ENCODE measurements at regions not wholly inside any gene's neighbourhood (a gene's known extent, or its start where the extent isn't known, plus 50 kb on each side); places are given as distances from the start of the nearest gene placed in this dataset.
A peak's percentile ranks its signal among the peaks of the same experiment; 100 is the strongest.
"Not testable (repeated sequence)": the region's sequence is repeated elsewhere in the genome, so short reads cannot be mapped to it uniquely, and the experiment has no call there.

DNA sequence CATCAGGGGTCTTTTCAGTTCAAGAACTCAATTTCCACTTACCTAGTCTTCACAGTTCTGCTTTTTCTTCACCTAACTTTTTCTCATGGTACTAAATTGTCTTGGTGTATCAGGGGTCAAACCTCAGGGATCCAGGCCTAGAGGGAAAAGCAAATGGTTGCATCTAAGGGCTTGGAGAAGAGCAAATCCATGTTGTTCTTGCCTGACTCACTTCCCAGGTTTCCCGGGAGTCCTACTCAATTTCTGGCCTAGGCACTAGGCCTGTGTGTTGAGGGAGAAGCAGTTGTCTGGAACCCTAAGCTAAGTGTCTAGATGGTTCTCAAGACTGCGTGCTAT, 191.9 kb upstream of the STK26 start:
- no peak for DNase-seq

DNA sequence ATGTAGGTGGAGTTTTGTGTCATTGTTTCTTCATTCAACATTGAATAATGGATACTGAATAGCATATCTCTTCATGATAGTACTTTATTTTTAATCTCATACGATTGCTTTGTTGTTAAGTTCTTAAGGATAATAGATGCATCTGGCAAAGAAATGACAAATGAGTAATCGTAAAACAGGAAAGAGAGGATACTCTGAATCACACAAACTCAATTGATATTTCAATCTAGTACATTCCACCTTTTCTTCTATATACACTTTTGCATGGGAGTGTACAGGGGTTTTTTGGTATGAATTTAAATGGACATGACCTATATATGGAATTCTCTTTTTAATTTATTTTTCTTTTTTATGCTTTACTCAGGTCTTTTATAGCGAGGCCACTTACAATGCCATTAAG, 186.9 kb upstream of the STK26 start:
- no peak for DNase-seq

DNA sequence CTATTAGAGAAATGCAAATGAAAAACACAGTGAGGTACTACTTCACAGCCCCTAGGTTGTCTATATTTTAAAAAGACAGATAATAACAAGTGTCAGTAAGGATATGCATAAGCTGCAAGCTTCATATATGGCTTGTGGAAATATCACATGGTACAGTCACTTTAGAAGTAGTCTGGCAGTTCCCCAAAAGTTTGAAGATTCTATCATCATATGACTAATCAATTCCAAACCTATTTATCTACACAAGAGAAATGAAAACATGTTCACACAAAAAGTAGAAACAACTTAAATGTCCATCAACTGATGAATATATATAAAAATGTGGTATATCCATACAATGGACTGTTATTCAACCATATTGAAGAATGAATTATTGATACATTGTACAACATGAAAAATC, 185.8 kb upstream of the STK26 start:
- no peak for DNase-seq

DNA sequence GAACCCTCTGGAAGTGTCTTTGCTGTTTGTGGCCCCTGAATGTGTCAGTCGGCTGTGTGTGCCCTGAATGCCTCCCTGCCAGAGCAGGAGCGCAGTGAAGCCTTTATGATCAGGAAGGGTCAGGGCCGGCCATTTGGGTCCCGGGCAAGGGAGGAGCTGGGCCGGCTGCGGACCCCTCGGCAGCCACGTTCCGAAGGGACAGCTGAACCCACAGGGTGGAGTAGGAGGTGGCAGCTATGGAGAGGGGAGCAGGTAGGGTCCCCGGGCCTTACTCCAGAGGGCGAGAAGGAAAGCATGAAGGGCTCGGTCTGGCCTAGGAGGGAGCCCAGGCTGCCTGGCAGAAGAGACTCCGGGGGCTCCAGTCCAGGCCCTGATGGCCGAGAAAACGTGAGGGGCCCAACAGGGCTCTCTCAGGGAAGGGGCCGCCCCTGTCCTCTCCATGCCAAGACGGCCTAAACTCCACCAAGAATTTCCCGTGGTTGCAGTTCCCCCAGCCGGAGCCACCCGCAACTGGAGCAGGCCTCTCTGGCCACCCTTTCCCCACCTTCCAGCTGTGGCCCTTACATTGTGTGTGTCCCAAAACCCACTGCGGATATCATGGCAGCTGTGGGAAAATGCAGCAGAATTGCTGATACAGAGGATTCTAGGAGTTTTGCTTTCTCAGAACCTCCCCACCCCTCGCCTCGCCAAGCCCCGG, 182.2 kb upstream of the STK26 start:
- DNase-seq = no peak

DNA sequence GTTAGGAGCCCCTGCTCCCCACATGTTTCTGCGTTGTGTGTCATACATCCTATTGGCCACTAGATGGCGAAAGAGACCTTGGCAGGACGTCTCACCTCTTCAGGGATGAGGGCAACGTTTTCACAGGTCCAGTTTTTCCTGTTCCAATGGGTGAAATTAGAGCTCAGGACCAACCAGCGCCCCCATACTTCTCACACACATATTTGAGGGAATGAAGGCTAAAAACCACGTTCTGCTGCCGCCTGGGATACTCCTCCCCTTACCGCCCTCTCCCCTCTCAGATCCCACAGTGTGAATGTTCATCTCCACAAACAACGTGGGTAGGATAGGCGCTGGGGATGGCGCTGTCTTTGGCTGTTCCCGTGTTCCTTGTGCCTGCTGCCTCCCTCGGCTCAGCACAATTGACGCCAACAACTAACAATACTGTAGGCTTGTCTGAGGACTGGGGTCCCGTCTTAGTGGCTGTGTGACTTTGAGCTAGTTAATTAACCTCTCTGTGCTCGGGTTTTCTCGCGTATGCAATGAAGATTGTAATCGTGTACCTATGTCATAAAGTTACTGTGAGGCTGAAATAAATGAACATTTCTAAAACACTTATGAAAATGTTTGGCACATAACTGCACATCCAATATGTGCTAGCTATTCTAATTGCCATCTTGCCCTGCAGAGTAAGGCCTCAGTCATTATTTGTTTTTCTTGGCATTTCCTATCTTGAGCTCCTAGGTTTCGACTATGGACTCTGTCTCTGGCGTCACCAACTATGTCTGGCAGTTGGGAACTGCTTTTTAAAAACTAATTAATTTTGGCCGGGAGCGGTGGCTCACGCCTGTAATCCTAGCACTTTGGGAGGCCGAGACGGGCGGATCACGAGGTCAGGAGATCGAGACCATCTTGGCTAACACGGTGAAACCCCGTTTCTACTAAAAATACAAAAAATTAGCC, 181.3 kb upstream of the STK26 start:
- peak; percentile 40 for DNase-seq

DNA sequence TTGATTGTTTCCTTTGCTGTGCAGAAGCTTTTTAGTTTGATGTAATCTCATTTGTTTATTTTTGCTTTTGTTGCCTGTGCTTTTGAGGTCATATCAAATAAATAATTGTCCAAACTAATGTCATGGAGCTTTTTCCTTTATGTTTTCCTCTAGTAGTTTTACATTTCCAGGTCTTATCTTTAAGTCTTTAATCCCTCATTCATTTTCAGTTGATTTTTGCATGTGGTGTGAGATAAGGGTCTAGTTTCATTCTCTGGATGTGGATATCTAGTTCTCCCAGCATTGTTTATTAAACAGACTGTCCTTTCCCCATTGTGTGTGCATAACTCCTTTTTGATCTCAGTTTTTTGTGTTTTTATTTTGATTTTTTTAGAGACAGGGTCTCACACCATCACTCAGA, 179.1 kb upstream of the STK26 start:
- no peak for DNase-seq

DNA sequence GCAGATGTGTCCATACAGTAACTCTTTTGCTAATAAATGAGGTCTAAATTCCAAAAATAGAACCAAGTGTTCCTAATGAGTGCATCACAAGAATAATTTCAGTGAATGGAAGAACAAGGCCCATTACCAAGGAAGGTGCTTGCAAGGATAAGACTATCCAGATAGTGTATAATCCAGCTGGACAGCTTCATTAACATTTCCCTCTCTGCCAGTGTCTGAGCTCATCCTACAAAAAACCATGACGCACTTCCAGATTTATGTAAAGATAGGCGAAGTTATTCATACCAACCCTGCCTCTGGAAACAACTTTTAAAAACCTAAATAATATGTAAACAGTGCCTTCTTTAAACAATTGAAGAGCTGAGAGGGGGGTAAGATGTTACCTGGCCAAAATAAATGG, 177.9 kb upstream of the STK26 start:
- no peak for DNase-seq

DNA sequence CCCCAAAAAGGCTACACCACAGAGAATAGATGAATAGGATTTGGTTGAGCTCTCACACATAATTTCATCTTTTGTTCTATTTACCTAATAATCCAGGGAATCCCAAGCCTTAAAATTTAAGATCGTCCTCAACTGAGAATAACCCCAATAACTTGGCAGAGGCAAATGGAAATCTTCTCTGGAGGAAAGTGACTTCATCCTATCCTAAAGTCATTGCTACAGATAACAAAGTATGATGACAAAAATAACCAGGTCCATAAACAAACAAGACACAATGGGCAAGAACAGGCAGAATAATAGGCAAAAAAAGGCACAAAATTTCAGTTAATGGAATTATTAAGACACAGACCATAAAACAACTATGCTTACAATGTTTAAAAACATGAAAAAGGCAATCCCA, 177.3 kb upstream of the STK26 start:
- no peak for DNase-seq

DNA sequence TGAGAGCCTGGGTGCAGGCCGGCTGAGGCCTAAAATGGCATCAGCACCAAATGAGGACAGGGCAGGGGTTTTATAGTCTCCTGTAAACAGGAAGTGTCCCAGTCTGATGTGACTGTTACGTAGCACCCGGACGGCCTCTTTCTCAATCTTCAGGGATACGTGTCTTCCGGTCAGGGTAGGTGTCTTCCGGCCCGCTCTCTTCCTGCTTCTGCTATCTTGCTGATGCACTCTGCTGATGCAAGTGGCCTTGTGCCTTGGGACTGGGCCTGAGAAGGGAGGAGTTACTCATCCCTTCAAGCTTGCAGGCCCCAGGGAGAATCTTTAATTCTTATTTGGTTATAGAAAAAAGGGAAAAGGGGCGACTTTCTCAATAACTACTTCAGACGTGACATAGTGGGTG, 172.1 kb upstream of the STK26 start:
- DNase-seq = not testable (repeated sequence)

DNA sequence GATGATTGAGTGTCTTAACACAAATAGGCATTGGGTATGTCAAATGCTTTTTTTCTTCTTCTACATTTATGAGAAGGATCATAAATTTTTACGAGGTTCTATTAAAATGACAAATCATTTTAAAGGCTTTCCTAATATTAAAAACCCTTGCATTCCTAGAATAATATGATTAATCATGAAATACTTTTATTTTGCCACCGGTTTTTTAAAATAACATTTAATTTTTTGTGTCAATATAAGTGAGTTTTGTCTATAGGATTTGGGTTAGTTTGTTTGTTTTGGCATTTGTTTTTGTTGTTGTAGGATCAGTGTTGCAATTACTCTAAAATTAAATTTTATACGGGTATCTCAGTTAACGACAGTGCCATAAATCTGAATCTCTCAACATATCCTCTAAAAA, 169.7 kb upstream of the STK26 start:
- no peak for DNase-seq

DNA sequence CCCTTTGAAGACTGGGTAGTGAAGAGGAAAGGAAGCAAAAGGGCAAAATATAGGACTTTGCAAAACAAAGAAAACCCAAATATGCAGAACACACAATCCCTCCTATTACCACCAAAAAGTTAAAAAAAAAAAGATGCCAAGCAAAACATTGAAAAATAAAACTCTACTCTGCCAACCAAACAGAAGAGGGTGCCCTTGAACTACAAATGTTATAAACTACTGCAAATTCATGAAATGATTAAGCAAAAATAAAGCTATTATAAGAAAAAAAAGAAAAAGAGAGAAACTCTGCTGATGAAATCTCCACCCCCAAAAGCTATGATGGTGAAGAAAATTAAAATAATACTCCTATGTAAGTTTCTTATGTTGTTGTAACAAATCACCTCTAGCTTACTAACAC, 168.5 kb upstream of the STK26 start:
- no peak for DNase-seq

DNA sequence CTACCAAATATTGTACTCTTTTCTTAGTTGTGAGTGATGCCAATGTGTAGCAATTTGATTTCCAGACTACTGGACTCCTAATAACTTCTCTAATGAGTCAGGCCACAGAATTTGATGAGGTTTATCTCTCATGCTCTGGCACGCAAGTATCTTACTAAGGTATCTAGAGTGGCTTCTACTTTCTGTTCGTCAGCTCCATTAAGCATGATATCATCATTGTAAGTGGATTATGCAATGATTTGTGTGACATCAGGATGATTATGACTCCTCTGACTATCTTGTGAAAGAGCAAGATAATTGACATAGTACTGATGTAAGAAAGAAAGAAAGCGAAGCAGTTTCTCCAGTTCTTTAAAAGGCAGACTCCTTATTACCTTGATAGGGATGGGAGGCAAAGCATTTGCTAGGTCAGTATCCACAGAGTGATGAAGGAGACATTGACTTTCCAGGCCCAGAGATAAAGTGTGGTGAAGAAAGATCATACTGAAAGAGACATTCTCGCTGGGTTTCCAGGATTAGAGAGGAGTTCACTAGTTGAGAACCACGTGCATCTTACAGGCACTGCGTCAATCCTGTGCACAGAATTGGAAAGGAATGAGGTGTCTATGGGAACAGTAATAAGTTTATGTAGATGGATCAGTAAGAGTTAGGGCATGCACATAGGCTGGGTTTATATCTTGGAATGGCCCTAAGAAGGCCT, 161.9 kb upstream of the STK26 start:
- no peak for DNase-seq

DNA sequence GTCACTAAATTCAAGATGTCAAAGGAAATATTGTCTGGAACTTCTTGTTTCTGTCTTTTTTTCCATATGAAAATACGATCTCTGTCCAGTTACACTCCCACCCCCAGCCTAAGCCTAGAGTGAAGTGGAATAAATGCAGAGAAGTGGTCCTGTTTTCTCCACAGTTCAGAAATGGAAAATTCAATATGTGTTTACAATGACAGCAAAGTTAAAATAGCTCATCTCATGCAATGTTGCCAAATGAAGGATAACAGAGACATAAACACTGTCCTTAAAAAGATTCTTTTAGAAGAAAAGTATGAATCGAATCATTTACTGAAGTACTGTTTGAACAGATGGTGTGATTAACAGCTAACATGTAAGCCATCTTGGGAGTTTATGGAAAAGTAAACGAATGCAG, 160.8 kb upstream of the STK26 start:
- DNase-seq = no peak

DNA sequence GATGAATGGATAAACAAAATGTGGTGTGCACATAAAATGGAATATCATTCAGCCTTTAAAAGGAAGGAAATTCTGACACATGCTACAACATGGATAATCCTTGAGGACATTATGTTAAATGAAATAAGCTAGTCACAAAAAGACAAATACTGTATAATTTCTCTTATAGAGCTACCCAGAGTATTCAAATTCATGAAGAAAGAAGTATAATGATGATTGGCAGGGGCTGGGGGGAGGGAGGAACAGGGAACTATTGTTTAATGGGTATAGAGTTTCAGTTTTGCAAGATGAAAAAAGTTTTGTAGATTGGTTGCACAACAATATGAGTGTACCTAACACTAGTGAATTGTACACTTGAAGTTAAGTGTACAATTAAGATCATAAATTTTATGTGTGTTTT, 153.9 kb upstream of the STK26 start:
- DNase-seq = no peak

DNA sequence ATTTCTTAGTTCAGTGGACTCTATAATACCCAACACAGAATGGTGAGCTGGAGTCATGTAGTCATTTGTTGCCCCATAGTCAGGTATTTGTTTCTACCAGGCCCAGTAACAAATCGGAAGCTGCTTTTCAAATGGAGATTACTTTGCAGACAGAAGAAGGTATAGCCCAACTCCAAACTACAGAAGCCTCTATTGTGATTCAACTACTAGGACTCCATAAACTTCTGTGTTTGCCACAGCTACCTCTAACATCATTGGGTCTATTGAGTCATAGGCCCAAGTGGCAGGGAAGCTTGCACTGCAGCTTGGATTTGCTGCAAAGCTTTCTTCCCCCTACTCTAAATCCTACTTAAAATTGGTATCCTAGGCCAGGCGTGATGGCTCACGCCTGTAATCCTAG, 148.8 kb upstream of the STK26 start:
- no peak for DNase-seq

DNA sequence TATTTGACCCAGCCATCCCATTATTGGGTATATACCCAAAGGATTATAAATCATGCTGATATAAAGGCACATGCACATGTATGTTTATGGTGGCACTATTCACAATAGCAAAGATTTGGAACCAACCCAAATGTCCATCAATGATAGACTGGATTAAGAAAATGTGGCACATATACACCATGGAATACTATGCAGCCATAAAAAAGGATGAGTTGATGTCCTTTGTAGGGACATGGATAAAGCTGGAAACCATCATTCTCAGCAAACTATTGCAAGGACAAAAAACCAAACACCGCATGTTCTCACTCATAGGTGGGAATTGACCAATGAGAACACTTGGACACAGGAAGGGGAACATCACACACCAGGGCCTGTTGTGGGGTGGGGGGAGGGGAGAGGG, 147.3 kb upstream of the STK26 start:
- DNase-seq = not testable (repeated sequence)

DNA sequence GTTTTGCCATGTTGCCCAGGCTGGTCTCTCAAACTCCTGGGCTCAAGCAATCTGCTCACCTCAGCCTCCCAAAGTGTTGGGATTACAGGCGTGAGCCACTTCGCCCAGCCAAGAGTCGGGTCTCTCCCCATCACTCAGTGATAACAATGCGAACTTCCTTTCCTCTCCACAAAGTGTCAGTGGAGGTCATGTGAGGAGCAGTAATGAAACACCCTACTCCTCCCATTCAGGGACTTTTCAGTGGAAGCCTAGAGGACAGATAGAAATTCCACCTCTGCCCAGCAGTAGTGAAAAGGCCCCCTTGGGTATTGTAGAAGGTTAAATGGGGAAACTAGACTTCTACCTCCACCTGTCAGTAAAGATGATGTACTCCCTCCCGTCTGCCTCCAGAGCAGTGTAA, 141.9 kb upstream of the STK26 start:
- no peak for DNase-seq

DNA sequence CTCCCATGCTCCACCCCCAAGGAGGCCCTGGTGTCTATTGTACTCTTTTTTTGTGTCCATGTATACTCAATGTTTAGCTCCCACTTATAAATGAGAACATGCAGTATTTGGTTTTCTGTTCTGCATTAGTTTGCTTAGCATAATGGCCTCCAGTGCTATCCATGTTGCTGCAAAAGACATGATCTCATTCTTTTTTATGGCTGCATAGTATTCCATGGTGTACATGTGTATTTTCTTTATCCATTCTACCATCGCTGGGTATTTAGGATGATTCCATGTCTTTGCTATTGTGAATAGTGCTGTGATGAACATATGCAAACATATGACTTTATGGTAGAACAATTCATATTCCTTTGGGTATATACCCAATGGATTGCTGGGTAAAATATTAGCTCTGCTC, 138.1 kb upstream of the STK26 start:
- DNase-seq = not testable (repeated sequence)

DNA sequence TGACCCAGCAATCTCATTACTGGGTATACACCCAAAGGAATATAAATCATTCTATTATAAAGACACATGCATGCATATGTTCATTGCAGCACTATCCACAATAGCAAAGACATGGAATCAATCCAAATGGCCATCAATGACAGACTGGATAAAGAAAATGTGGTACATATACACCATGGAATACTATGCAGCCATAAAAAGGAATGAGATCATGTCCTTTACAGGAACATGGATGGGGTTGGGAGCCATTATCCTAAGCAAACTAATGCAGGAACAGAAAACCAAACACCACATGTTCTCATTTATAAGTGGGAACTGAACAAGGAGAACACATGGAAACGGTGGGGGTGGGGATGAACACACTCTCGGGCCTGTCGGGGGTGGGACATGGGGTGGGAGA, 129.2 kb upstream of the STK26 start:
- not testable (repeated sequence) for DNase-seq

DNA sequence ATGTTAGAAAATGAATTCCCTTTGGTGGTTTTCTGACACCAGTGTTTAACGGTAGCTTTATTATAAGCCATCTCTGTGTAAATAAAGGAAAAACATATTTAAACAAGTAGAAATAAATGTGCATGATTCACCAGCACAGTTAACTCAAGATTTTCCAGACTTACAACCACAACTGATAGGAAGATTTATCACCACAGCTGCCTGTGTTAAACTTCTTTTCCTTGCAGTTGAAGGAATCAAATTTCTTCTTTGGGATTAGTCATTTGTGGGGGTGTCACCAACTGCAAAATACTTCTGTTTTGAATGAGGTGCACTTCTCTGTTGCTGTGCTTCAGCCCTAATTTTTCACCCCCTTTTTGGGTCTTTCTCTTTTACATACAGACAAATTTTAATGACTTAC, 128.1 kb upstream of the STK26 start:
- no peak for DNase-seq

DNA sequence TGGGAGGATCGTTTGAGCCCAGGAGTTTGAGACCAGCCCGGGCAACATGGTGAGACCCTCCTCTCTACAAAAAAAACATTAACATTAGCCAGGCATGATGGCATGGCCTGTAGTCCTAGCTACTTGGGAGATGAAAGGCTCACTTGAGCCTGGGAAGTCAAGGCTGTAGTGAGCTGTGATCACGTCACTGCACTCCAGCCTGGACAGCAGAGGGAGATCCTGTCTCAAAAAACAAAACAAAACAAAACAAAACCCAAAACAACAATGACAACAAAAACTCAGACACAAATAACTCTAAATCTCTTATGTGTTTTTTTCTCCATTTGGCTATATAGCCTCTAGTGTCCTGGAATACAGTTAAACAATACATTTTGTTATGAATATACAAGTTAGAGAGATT, 127.3 kb upstream of the STK26 start:
- DNase-seq = no peak

DNA sequence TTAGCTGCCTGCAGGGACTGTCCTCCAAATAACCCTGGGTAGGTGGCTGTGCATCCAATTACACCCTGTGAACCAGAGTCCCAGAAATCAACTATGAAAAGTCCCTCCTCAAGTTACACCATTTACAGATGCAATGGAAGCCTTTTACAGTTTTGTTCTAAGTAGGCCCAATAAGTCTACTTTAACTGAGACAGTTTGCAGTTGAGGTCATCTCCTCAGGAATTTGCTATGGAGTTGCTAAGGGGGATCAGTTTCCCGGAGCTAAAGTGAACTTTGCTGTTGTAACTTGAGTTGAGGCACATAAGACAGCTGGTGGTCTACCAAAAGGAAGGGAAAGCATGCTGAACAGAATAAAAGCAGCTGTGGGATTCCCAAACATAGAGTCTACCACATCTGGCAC, 121.6 kb upstream of the STK26 start:
- DNase-seq = no peak

DNA sequence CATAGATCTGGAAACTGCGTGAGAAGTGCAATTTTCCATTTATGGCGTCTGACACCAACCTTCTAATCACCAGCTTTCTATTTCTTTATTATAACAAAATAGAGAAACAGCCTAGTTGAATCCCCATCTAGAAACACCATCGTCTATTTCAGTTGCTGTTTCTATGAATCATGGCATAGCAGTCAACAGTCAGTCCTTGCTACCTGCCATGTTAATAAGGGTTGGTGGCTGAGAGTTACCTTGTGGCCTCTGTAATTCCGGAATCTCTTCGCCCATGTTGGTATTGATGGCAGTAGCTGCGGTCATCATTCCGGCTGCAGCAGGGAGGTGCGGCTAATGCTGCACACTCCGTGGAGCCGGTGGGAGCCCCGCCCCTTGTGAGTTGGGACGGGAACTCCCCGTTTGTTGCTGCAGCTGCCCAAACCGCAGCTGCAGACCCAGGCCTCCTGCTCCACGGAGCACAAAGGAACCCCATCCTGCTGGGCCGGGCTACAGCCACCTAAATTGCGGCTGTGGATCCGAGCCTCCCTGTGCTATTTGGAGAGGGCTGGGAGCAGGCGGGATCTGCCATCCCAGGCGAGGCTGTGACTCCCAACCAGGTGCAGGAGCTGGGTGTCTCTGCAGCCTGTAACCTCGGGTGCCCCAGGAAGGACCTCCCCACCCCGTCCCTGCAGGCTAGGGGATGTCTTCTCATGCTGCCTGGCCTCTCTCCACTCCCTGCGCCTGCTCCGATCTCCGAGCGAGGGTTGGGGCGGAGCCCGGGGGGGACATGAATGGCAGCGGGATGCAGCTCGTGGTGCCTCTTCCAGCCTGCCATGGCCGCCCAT, 115.4 kb upstream of the STK26 start:
- no peak for DNase-seq
